Ovary (tissue), 7 donors: ENCODE measurements at regions not wholly inside any gene's neighbourhood (a gene's known extent, or its start where the extent isn't known, plus 50 kb on each side); places are given as distances from the start of the nearest gene placed in this dataset.

Experiments used
- DNase-seq, 5 donors: peaks; one replicate each; pipeline ENCODE4 v3.0.0-alpha.2; 2019 to 2020
- H3K27ac ChIP-seq, 2 donors: fragments of 200-600 bp; one replicate each; pipeline versions ENCODE4 v1.5.1 to v1.8.0; 2019 to 2022
- H3K27me3 ChIP-seq: fragments of 200-600 bp; one replicate; pipeline ENCODE4 v1.8.0; 2022
- H3K36me3 ChIP-seq: fragments of 200-600 bp; sonication (generic); one replicate; pipeline ENCODE4 v1.5.1; 2019
- H3K4me1 ChIP-seq: one replicate; pipeline ENCODE4 v1.8.1; 2013; ENCODE audit warnings: mild to moderate bottlenecking, moderate library complexity; ENCODE audit not compliant: insufficient read depth
- H3K4me3 ChIP-seq: fragments of 200-600 bp; sonication (generic); one replicate; pipeline ENCODE4 v1.5.1; 2017
- H3K9me3 ChIP-seq, 2 donors: fragments of 200-600 bp in 1 of 2; sonication (generic) in 1 of 2; one replicate each; pipeline versions ENCODE4 v1.5.1 to v1.8.1; 2013 to 2019; ENCODE audit warnings: mild to moderate bottlenecking in 1 of 2, moderate library complexity in 1 of 2
- EP300 ChIP-seq: sonication (generic); formaldehyde crosslinking; IDR thresholded peaks from one replicate; pipeline ENCODE4 v1.6.1; 2017; ENCODE audit warnings: antibody characterized with exemption
- POLR2A ChIP-seq: fragments of 450-650 bp; IDR thresholded peaks from one replicate; pipeline ENCODE4 v1.6.1; 2017; ENCODE audit warnings: antibody characterized with exemption, mild to moderate bottlenecking, moderate library complexity
- WGBS, 3 donors: extraction: QIAGEN DNeasy Blood & Tissue Kit in 1 of 3; methylation state at CpG; one replicate each; pipeline versions ENCODE4 v1.1.5 to v1.1.7; 2013 to 2017; 5-methylcytosine and 5-hydroxymethylcytosine counted together
- intact Hi-C, 4 donors: fragments of 100-400 bp; cut with DNase I; formaldehyde crosslinking; loops; one replicate each; pipeline versions ENCODE4 v1.11.0 to v1.15.1; 2022 to 2023
- TF ChIP-seq, protein P1 (sequence below), 3 donors: fragments of 450-650 bp in 2 of 3; fragments of 200-600 bp in 1 of 3; IDR thresholded peaks; one replicate each; pipeline versions ENCODE4 v1.5.1 to v1.8.0; 2016 to 2022; ENCODE audit warnings: antibody characterized with exemption in 3 of 3, mild to moderate bottlenecking in 1 of 3
- donor health status: DM: no; HTN: no; CAD: no; lungs with moderate emphysema.
- donor health status: DM: no; HTN: no; CAD: no.
- donor health status: Bipolar disorder and iron deficiency.
- donor health status: DM: no; HTN: no; CAD: no.
- donor health status: DM: yes; HTN: yes; CAD: no.

DNA sequence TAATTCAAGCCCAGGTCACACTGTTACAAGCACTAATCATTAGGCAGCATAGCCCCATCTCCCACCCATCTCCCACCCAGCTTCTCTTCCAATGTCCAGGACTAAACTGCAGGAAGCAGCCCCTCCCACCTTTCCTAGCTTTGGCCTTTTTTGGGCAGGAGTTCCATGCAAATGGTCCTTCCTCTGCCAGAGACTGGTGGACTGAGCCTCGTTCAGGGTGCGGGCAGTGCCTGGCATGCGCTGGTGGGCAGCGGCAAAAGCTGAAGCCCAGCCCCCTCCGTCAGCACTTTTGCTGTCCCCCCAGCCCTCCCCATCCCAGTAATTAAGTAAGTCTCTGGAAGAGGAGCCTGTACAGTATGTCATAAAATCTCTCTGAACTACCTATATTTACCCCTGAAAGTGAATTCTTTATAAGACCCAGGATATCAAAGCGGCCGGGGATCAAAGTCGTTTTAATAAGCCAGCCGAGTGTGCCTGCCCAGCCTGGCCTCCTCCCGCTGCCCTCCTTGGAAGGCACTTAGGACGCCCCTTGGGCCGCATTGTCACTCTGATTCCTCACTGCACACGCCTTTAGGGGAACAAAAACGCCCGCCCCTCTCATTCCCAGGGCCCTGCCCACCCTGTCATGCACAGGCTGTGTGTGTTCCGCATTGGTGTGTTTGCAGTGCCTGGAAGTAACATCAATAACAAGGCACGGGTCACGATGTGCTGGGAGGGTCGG is 109.9 kb downstream of the IRX5 start:
- intact Hi-C loops: no loop called here
- WGBS, 3 donors: 72 to 74% (median 73%) methylated on average over 19 of the region's 19 CpGs
- TF ChIP-seq, protein P1, sequence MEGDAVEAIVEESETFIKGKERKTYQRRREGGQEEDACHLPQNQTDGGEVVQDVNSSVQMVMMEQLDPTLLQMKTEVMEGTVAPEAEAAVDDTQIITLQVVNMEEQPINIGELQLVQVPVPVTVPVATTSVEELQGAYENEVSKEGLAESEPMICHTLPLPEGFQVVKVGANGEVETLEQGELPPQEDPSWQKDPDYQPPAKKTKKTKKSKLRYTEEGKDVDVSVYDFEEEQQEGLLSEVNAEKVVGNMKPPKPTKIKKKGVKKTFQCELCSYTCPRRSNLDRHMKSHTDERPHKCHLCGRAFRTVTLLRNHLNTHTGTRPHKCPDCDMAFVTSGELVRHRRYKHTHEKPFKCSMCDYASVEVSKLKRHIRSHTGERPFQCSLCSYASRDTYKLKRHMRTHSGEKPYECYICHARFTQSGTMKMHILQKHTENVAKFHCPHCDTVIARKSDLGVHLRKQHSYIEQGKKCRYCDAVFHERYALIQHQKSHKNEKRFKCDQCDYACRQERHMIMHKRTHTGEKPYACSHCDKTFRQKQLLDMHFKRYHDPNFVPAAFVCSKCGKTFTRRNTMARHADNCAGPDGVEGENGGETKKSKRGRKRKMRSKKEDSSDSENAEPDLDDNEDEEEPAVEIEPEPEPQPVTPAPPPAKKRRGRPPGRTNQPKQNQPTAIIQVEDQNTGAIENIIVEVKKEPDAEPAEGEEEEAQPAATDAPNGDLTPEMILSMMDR (IDR thresholded peaks at IDR 0.05): no peak
- no peak for TF ChIP-seq EP300
- TF ChIP-seq POLR2A: no peak
- H3K9me3 ChIP-seq: no peaks in the 10 kb centered on the region
- no peaks in the 10 kb centered on the region for H3K36me3 ChIP-seq
- H3K4me3 ChIP-seq: no peak overlapping the region
- H3K4me1 ChIP-seq: no peaks in the 10 kb centered on the region
- no peak overlapping the region for H3K27ac ChIP-seq
- H3K27me3 ChIP-seq: no peaks in the 10 kb centered on the region
- no peak for DNase-seq

DNA sequence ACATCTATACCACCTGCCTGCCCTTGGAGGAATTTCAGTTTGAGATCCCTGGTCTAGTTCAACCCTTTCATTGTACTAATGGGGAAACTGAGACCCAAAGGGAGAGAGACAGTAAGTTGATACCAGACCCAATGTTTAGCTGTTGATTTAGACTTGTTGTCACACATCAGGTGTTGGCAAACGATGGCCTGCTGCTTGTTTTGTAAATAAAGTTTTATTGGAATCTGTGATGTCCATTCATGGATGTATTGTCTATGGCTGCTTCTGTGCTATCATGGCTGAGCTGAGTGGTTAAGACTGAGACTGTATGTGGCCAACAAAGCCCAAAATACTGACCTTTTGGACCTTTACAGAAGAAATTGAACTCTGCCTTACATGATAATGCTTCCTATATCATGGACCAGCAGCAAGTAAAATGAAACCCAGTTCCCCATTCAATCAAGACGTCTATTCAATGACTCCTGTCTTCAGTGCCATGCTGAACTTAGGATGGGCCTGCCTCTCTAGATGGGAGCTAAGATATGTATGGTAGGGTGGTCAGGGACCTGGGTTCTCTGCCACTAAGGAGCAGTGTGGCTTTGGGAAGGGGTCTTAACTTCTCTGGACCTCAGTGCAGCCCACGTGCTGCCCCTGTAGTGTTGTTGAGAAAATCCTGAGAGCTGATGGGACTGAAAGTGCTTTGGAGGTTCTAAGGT is 111.0 kb downstream of the IRX5 start:
- Histone ChIP-seq H3K27ac (no peak overlapping the region), H3K4me3 (no peak overlapping the region), H3K9me3 (no peaks in the 10 kb centered on the region), H3K4me1 (no peaks in the 10 kb centered on the region), H3K36me3 (no peaks in the 10 kb centered on the region), H3K27me3 (no peaks in the 10 kb centered on the region)
- no peak for DNase-seq
- TF ChIP-seq POLR2A: no peak
- WGBS, 3 donors: 65 to 78% (median 73%) methylated on average over 3 of the region's 3 CpGs
- intact Hi-C loops: no loop called here

DNA sequence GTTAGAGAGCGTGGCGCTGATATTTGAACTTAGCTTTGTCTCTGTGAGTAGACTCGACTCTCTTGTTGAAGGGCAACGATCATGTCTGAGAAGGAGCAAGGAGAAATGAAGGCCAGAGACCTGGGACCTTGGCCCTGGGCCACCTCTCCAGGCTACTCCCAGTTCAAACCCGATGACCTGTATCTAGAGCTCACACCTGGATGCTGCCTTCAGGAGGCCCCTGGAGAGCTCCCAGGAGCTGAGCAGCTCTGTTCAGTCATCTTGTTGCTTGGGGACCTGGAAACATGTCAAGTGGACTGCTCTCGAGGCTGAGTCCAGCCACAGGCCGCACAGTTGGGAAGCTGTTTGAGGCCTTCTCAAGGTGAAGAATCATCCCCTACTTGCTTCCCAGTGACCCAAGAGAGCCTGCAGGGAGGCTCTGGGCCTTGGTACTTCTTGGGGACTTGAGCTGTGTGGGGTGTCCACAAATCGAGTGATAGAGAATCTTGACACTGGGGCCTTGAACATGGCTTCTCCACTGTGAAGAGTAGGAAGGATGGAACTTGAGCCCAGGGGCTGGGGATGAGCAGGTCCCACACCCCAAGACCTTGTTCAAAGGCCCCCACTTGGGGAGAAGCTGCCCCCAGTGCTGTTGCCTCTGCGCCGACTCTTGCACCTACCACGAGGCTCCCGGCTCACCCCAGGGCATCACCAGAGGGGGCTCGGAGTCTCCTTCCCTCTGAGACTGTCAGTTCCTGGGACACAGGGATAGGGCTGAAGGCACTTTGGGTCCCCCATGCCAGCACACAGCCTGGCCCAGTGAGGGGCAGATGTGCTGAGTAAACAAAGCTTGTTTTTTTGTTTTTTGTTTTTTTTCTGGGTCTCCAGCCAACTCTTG is 112.1 kb downstream of the IRX5 start:
- intact Hi-C loops: no loop called here
- Histone ChIP-seq H3K27ac (no peak overlapping the region), H3K4me1 (no peaks in the 10 kb centered on the region), H3K36me3 (no peaks in the 10 kb centered on the region), H3K9me3 (no peaks in the 10 kb centered on the region), H3K4me3 (no peak overlapping the region), H3K27me3 (no peaks in the 10 kb centered on the region)
- no peak for DNase-seq
- WGBS, 3 donors: 69 to 76% (median 72%) methylated on average over 13 of the region's 13 CpGs
- TF ChIP-seq EP300 (no peak), POLR2A (no peak)
- TF ChIP-seq, protein P1 (IDR thresholded peaks at IDR 0.05): no peak

DNA sequence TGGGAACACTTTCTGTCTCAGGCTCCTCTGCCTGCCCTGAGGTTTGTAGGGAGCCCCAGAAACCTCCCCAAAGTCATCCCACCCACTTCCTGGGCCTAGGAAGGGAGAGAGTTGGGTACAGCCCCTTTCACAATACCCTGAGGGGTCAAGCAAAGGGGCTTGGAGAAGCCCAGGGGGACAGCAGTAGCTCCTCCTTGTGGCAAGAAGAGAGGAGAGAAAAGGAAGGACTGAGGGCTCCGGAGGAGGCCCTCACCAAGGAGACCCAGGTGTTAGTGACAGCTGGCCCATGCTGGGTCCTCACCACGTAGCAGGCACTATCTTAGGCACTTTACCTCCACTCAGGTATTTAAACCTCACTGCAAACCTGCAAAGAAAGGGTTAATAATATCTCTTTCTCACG is 112.8 kb downstream of the IRX5 start:
- H3K9me3 ChIP-seq: no peaks in the 10 kb centered on the region
- DNase-seq: no peak
- 31 to 53% (median 38%) methylated on average over 3 of the region's 3 CpGs for WGBS, 3 donors
- intact Hi-C loops: no loop called here
- no peak overlapping the region for H3K27ac ChIP-seq
- TF ChIP-seq, protein P1 (IDR thresholded peaks at IDR 0.05): no peak
- TF ChIP-seq POLR2A (no peak), EP300 (no peak)
- no peaks in the 10 kb centered on the region for H3K36me3 ChIP-seq
- H3K4me1 ChIP-seq: no peaks in the 10 kb centered on the region
- H3K4me3 ChIP-seq: no peak overlapping the region
- H3K27me3 ChIP-seq: no peaks in the 10 kb centered on the region
